ENCODE measurements at regions not wholly inside any gene's neighbourhood (a gene's known extent, or its start where the extent isn't known, plus 50 kb on each side); places are given as distances from the start of the nearest gene placed in this dataset.

- FAIRE-seq = no peak
- DNase-seq (ENCODE audit: insufficient read length, low spot score) = no peak
Observed at GRCh38 chr3:5068531-5069050, 53.5 kb upstream of the ARL8B start.

DNA sequence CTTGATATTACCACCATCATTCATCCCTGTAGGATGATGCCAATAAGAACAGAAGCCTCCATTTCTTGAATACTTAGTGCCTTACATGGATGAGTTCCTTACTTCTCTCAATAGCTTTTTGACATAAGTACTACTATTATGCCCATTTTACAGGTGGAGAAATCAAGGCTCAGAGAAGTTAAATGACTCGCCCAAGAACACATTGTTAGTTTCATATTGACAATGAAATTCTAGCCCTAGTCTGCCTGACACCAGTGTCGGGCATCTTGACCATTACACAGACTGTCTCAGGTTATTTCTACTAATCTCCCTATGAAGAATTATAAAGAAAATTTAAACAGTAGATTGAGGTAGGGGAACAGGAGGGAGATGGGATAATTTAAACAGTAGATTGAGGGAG is 52.5 kb upstream of the ARL8B start:
- FAIRE-seq = no peak
- no peak for DNase-seq (ENCODE audit: insufficient read length, low spot score)

DNA sequence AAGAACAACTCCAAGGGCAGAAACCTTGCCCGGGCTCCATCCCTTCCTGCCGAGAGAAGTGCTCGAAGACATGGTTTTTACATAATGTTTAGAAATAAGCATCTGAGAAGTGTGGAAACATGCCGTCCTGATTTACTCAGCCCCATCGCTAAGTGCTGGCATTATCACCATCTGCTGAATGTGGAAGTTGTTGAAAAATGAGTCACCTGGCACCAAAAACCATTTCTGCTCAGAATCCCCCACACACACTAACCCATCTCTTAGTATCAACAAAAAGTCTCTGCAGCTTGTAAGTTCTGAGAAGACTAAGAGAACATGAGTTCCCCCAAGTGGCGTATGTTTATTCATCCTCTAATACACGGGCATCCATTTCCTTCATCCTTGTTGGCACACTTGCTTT is 51.0 kb upstream of the ARL8B start:
- no peak for FAIRE-seq

GRCh38 chr3:5072100-5072816 is 49.8 kb upstream of the ARL8B start:
- FAIRE-seq (no peak), DNase-seq (ENCODE audit: insufficient read length, low spot score) (no peak)

More for the DNA sequence above, 51.0 kb upstream of the ARL8B start:
- no peak for DNase-seq (ENCODE audit: insufficient read length, low spot score)
